AG04450 (cell line): ENCODE measurements at regions not wholly inside any gene's neighbourhood (a gene's known extent, or its start where the extent isn't known, plus 50 kb on each side); places are given as distances from the start of the nearest gene placed in this dataset.

ENCODE experiments used
- CTCF ChIA-PET: fragments of 300-600, 350-600 bp; formaldehyde crosslinking; extraction: SDS; loops from one replicate; lab custom pipeline; 2022; ENCODE audit warnings: antibody characterized with exemption, inconsistent platforms; lab: Charles Lee
- POLR2A ChIA-PET: fragments of 350-600 bp; formaldehyde crosslinking; extraction: SDS; loops from one replicate; lab custom pipeline; 2021; ENCODE audit warnings: antibody characterized with exemption, inconsistent platforms; lab: Yijun Ruan, JAX
- DNase-seq: peaks from one replicate; pipeline ENCODE4 v3.0.0-alpha.2; 2011; ENCODE audit warnings: low read depth, low spot score
- H3K27ac ChIP-seq: one replicate; pipeline ENCODE4 v1.5.1; 2012; ENCODE audit warnings: low read depth, low read length, control low read depth
- H3K27me3 ChIP-seq: one replicate; pipeline ENCODE4 v1.6.0; 2012; ENCODE audit warnings: low read length; ENCODE audit not compliant: control insufficient read depth, insufficient read depth
- H3K4me3 ChIP-seq: 2 replicates; pipeline ENCODE4 v1.5.1; 2011; ENCODE audit warnings: mild to moderate bottlenecking, low read depth, low read length, control low read depth
- H3K9me3 ChIP-seq: 2 replicates; pipeline ENCODE4 v1.5.1; 2012; ENCODE audit warnings: low read length; ENCODE audit not compliant: control insufficient read depth, insufficient read depth
- TF ChIP-seq, protein P1 (sequence below): IDR thresholded peaks from 2 replicates; pipeline ENCODE4 v1.5.1; 2011; ENCODE audit warnings: low read depth, low read length, control low read depth, inconsistent platforms

GRCh38 chr4:54855191-54855854 lies 197.6 kb downstream of the KIT start:
- Histone ChIP-seq H3K27me3 (no peaks in the 10 kb centered on the region), H3K9me3 (no peaks in the 10 kb centered on the region), H3K27ac (no peak overlapping the region), H3K4me3 (no peak overlapping the region)
- no peak for DNase-seq
- POLR2A ChIA-PET: no interaction called here
- CTCF ChIA-PET: no interaction called here
- TF ChIP-seq, protein P1, sequence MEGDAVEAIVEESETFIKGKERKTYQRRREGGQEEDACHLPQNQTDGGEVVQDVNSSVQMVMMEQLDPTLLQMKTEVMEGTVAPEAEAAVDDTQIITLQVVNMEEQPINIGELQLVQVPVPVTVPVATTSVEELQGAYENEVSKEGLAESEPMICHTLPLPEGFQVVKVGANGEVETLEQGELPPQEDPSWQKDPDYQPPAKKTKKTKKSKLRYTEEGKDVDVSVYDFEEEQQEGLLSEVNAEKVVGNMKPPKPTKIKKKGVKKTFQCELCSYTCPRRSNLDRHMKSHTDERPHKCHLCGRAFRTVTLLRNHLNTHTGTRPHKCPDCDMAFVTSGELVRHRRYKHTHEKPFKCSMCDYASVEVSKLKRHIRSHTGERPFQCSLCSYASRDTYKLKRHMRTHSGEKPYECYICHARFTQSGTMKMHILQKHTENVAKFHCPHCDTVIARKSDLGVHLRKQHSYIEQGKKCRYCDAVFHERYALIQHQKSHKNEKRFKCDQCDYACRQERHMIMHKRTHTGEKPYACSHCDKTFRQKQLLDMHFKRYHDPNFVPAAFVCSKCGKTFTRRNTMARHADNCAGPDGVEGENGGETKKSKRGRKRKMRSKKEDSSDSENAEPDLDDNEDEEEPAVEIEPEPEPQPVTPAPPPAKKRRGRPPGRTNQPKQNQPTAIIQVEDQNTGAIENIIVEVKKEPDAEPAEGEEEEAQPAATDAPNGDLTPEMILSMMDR: no peak

- TF ChIP-seq, protein P1: no peak
- ChIA-PET CTCF (no interaction called here), POLR2A (no interaction called here)
- DNase-seq: no peak
- Histone ChIP-seq H3K9me3 (no peaks in the 10 kb centered on the region), H3K27me3 (no peaks in the 10 kb centered on the region), H3K27ac (no peak overlapping the region), H3K4me3 (no peak overlapping the region)
Observed at GRCh38 chr4:54852602-54853001, 194.8 kb downstream of the KIT start.

DNA sequence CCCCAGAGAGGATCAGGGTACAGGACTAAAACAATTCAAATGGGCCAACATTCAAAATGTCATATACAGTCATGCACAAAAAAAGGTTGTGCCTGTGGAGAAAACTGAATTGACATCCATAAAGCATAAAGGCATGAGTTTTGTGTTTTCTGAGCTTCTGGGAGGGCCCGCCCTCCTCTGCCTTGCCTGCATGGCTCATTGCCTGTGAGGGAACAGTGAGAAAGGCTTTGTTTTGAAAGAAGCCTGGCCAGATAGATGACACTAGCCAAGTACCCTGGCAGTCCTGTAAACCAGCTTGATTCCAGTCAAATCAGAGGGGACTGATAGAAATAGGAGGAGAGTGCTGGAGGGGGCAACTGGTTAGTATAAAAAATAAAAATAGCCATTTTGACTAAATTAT lies 194.3 kb downstream of the KIT start:
- no peak for DNase-seq
- ChIA-PET POLR2A (no interaction called here), CTCF (no interaction called here)
- H3K9me3 ChIP-seq: no peaks in the 10 kb centered on the region
- H3K27me3 ChIP-seq: no peaks in the 10 kb centered on the region
- H3K27ac ChIP-seq: no peak overlapping the region
- TF ChIP-seq, protein P1: no peak
- H3K4me3 ChIP-seq: no peak overlapping the region

- Histone ChIP-seq H3K27ac (no peak overlapping the region), H3K9me3 (no peaks in the 10 kb centered on the region), H3K4me3 (no peak overlapping the region), H3K27me3 (no peaks in the 10 kb centered on the region)
- DNase-seq: no peak
- TF ChIP-seq, protein P1: no peak
- ChIA-PET CTCF (no interaction called here), POLR2A (no interaction called here)
Observed at GRCh38 chr4:54844911-54845310, 187.2 kb downstream of the KIT start.

DNA sequence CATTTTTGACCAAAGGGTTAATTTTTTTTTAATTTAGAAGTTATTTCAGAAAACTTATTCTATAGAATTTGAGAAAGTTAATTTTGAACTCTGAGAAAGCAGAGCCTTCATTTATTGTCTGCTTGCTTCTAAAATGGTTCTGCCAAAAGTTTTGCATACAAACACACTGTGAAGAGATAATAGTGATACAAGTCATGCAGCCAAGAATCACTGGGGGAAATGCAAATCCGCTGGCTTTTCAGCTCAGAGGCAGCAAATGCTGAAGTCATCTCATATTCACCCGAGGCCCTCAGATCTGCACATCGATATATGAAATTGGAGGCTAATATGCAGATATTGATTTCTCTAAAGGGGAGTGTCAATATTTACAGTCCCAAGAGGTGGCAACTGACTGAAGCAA lies 186.2 kb downstream of the KIT start:
- POLR2A ChIA-PET: no interaction called here
- TF ChIP-seq, protein P1: no peak
- no peak overlapping the region for H3K4me3 ChIP-seq
- no peak for DNase-seq
- H3K27ac ChIP-seq: no peak overlapping the region
- H3K9me3 ChIP-seq: no peaks in the 10 kb centered on the region
- H3K27me3 ChIP-seq: no peaks in the 10 kb centered on the region
- CTCF ChIA-PET: no interaction called here
